KMS-11 (cell line): ENCODE measurements at regions not wholly inside any gene's neighbourhood (a gene's known extent, or its start where the extent isn't known, plus 50 kb on each side); places are given as distances from the start of the nearest gene placed in this dataset.

ENCODE experiments used
- H2AFZ ChIP-seq: fragments of 200-600 bp; sonication (generic); 2 replicates; pipeline ENCODE4 v1.6.1; 2016; ENCODE audit warnings: antibody characterized with exemption, mixed run types, low read depth
- H3K27ac ChIP-seq: fragments of 200-600 bp; sonication (generic); 2 replicates; pipeline ENCODE4 v1.6.1; 2016; ENCODE audit warnings: mild to moderate bottlenecking, mixed run types
- H3K27me3 ChIP-seq: fragments of 200-600 bp; sonication (generic); 2 replicates; pipeline ENCODE4 v1.6.1; 2017; ENCODE audit warnings: mild to moderate bottlenecking, low read depth, mixed run types, moderate library complexity; ENCODE audit not compliant: insufficient read depth
- H3K36me3 ChIP-seq: fragments of 200-600 bp; sonication (generic); 2 replicates; pipeline ENCODE4 v1.6.1; 2017; ENCODE audit warnings: mild to moderate bottlenecking, mixed run types; ENCODE audit not compliant: insufficient read depth
- H3K4me1 ChIP-seq: fragments of 200-600 bp; sonication (generic); 2 replicates; pipeline ENCODE4 v1.6.1; 2016; ENCODE audit warnings: mild to moderate bottlenecking, low read depth, mixed run types; ENCODE audit not compliant: poor library complexity, severe bottlenecking
- H3K4me2 ChIP-seq: fragments of 200-600 bp; sonication (generic); 2 replicates; pipeline ENCODE4 v1.7.0; 2016; ENCODE audit warnings: mild to moderate bottlenecking, mixed run types
- H3K4me3 ChIP-seq: fragments of 200-600 bp; sonication (generic); IDR thresholded peaks from 2 replicates; pipeline ENCODE4 v1.6.1; 2017; ENCODE audit warnings: low read depth, low read length, mixed read lengths; ENCODE audit not compliant: insufficient read depth
- H3K79me2 ChIP-seq: fragments of 200-600 bp; sonication (generic); 2 replicates; pipeline ENCODE4 v1.6.1; 2016; ENCODE audit warnings: low read depth, mixed run types; ENCODE audit not compliant: insufficient read depth
- H3K9ac ChIP-seq: fragments of 200-600 bp; sonication (generic); 2 replicates; pipeline ENCODE4 v1.6.1; 2016; ENCODE audit warnings: mild to moderate bottlenecking, mixed run types
- H4K20me1 ChIP-seq: fragments of 200-600 bp; sonication (generic); 2 replicates; pipeline ENCODE4 v1.6.1; 2016; ENCODE audit warnings: mild to moderate bottlenecking, mixed run types; ENCODE audit not compliant: insufficient read depth
- CTCF ChIP-seq: fragments of 200-600 bp; sonication (generic); conservative IDR thresholded peaks from 2 replicates; pipeline ENCODE4 v1.6.1; 2017; ENCODE audit warnings: low read depth, mild to moderate bottlenecking, antibody characterized with exemption, low read length, moderate library complexity, mixed read lengths

GRCh38 chr20:60697252-60697651 lies 554.8 kb upstream of the CDH4 start:
- H3K9ac ChIP-seq = no peak overlapping the region
- no peaks in the 10 kb centered on the region for H4K20me1 ChIP-seq
- no peaks in the 10 kb centered on the region for H3K27me3 ChIP-seq
- no peaks in the 10 kb centered on the region for H3K79me2 ChIP-seq
- H3K4me2 ChIP-seq = no peak overlapping the region
- no peak for TF ChIP-seq CTCF
- H2AFZ ChIP-seq = no peak overlapping the region
- H3K27ac ChIP-seq = no peak overlapping the region
- H3K36me3 ChIP-seq = no peaks in the 10 kb centered on the region
- H3K4me3 ChIP-seq = no peak overlapping the region
- H3K4me1 ChIP-seq = no peaks in the 10 kb centered on the region

GRCh38 chr20:60700728-60701127 lies 551.3 kb upstream of the CDH4 start:
- H3K9ac ChIP-seq = no peak overlapping the region
- no peaks in the 10 kb centered on the region for H3K79me2 ChIP-seq
- H3K4me1 ChIP-seq = no peaks in the 10 kb centered on the region
- no peaks in the 10 kb centered on the region for H3K36me3 ChIP-seq
- H3K4me3 ChIP-seq = no peak overlapping the region
- H3K27ac ChIP-seq = no peak overlapping the region
- TF ChIP-seq CTCF = no peak
- no peaks in the 10 kb centered on the region for H3K27me3 ChIP-seq
- no peaks in the 10 kb centered on the region for H4K20me1 ChIP-seq
- no peak overlapping the region for H3K4me2 ChIP-seq
- no peak overlapping the region for H2AFZ ChIP-seq

- no peak for TF ChIP-seq CTCF
- H3K27ac ChIP-seq = no peak overlapping the region
- H3K4me1 ChIP-seq = no peaks in the 10 kb centered on the region
- H3K79me2 ChIP-seq = no peaks in the 10 kb centered on the region
- H3K36me3 ChIP-seq = no peaks in the 10 kb centered on the region
- no peak overlapping the region for H3K4me3 ChIP-seq
- no peak overlapping the region for H2AFZ ChIP-seq
- H3K27me3 ChIP-seq = no peaks in the 10 kb centered on the region
- H3K9ac ChIP-seq = no peak overlapping the region
- no peak overlapping the region for H3K4me2 ChIP-seq
- no peaks in the 10 kb centered on the region for H4K20me1 ChIP-seq
Measured at GRCh38 chr20:60704147-60704546, 547.9 kb upstream of the CDH4 start.

GRCh38 chr20:60713396-60713795 lies 538.7 kb upstream of the CDH4 start:
- Histone ChIP-seq H3K79me2 (no peaks in the 10 kb centered on the region), H3K27ac (no peak overlapping the region), H3K36me3 (no peaks in the 10 kb centered on the region), H3K4me3 (no peak overlapping the region), H4K20me1 (no peaks in the 10 kb centered on the region), H3K4me1 (no peaks in the 10 kb centered on the region), H3K9ac (no peak overlapping the region), H3K4me2 (no peak overlapping the region), H3K27me3 (no peaks in the 10 kb centered on the region), H2AFZ (no peak overlapping the region)
- TF ChIP-seq CTCF = no peak

GRCh38 chr20:60715172-60715571 lies 536.9 kb upstream of the CDH4 start:
- H3K9ac ChIP-seq = no peak overlapping the region
- H3K4me1 ChIP-seq = no peaks in the 10 kb centered on the region
- no peak overlapping the region for H3K27ac ChIP-seq
- H3K27me3 ChIP-seq = no peaks in the 10 kb centered on the region
- no peak overlapping the region for H2AFZ ChIP-seq
- no peaks in the 10 kb centered on the region for H3K36me3 ChIP-seq
- no peak overlapping the region for H3K4me2 ChIP-seq
- no peaks in the 10 kb centered on the region for H3K79me2 ChIP-seq
- H4K20me1 ChIP-seq = no peaks in the 10 kb centered on the region
- no peak overlapping the region for H3K4me3 ChIP-seq
- no peak for TF ChIP-seq CTCF
